Cardiac fibroblast (primary cell): ENCODE measurements at regions not wholly inside any gene's neighbourhood (a gene's known extent, or its start where the extent isn't known, plus 50 kb on each side); places are given as distances from the start of the nearest gene placed in this dataset.

ENCODE experiments used
- DNase-seq, 2 donors: peaks; one replicate each; pipeline versions ENCODE4 v3.0.0 to v3.0.0-alpha.2; 2010; ENCODE audit warnings: low read depth in 2 of 2
- H3K4me3 ChIP-seq, 2 donors: replicated peaks in 1 of 2; 1 replicate in 1 of 2; 2 replicates in 1 of 2; pipeline ENCODE4 v1.5.1; 2011; ENCODE audit warnings: low read depth in 2 of 2, low read length in 2 of 2, mild to moderate bottlenecking in 2 of 2, moderate library complexity in 1 of 2
- TF ChIP-seq, protein P1 (sequence below): IDR thresholded peaks from one replicate; pipeline ENCODE4 v1.5.1; 2011; ENCODE audit warnings: low read depth, mild to moderate bottlenecking, low read length, inconsistent platforms

DNA sequence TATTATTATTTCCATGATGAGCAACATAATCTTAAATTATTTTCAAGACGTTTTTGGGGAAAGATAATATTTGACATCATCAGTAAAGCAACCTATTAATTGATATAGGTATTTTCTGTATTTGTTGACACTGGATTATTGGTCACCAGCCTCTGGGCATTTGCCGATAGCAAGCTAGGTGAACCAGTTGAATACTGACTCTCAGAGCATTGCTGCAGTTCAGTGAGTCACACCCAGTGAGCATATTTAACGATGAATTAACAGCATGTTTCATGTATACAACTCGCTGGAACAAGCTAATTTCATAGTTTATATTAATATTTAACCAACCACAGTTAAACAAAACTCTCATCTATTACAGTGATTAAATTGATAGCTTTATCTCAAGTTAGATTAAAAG is 1006.0 kb upstream of the DIAPH2 start:
- TF ChIP-seq, protein P1, sequence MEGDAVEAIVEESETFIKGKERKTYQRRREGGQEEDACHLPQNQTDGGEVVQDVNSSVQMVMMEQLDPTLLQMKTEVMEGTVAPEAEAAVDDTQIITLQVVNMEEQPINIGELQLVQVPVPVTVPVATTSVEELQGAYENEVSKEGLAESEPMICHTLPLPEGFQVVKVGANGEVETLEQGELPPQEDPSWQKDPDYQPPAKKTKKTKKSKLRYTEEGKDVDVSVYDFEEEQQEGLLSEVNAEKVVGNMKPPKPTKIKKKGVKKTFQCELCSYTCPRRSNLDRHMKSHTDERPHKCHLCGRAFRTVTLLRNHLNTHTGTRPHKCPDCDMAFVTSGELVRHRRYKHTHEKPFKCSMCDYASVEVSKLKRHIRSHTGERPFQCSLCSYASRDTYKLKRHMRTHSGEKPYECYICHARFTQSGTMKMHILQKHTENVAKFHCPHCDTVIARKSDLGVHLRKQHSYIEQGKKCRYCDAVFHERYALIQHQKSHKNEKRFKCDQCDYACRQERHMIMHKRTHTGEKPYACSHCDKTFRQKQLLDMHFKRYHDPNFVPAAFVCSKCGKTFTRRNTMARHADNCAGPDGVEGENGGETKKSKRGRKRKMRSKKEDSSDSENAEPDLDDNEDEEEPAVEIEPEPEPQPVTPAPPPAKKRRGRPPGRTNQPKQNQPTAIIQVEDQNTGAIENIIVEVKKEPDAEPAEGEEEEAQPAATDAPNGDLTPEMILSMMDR, result no peak
- DNase-seq, result no peak
- H3K4me3 ChIP-seq, result no peak overlapping the region

DNA sequence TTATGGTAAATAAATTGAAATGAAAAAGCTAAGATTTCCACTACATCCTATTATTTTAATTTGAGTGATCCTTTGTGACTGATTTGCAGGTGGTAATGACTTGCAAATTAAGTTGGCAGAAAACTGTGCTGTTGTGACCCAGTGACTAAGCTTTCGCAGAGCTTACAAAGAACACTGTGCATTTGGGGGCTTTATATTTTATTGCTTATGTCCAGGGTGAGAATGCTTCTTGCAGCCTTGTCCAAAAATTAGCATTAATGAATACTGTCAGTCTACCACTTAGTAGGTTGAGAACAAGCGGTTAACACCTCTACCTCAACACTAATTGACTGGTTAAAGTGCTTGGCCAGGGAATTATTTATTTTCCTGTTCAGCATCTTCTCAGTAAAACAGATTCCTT is 991.3 kb upstream of the DIAPH2 start:
- no peak overlapping the region for H3K4me3 ChIP-seq
- no peak for DNase-seq
- TF ChIP-seq, protein P1, result no peak

DNA sequence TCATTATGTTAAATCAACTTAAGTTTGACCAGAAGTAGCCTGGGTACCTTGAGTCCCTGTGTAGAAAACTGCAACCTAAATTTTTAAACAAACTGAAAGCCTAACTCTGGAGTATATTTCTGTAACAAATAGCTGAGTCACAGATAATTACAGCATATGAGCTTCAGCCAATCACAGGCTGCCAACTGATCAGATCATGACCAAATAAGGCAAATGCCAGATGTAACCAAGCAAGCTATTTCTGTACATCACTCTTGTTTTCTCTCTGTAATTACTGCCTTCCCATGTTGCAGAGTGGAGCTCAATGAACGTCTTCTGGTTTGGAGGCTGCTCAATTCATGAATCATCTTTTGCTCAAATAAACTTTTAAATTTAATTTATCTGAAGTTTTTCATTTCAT is 980.9 kb upstream of the DIAPH2 start:
- DNase-seq, result peak in 1 of 2 donors; percentile 69
- H3K4me3 ChIP-seq, result no peak overlapping the region
- TF ChIP-seq, protein P1, result no peak

DNA sequence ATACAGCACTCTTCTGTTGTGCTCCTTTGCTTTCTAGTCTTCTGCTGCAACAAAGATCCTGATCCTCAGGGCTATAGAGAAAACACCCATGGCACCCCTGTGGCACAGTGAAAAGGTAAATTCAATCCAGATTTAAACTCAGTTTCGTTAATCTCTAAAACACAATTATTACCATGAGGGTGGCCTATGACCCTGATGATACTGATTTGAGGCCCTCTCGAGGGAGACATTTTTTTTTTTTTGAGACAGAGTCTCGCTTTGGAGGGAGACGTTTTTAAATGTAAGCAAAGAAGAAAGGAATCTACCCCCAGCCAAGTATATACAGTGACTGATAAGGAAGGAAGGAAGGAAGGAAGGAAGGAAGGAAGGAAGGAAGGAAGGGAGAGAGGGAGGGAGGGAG is 967.8 kb upstream of the DIAPH2 start:
- no peak overlapping the region for H3K4me3 ChIP-seq
- TF ChIP-seq, protein P1, result no peak
- no peak for DNase-seq

DNA sequence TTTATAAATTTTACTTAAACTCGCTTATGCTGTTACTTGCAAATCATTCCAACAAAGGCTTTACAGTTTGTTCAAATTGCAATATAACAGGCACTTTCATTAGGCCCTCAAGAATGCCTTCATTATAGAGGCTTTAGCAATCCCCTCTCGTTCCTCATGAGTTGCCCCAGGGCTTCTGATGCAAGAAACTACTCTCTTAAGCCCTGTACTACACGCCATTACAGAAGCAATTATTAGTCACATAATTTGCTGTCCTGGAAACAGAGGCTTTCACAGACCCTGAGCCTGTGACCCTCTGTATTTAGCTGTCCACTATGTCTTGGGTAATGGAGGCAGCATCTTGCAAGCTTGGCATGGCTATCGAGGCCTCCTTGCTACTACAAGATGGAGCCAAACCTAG is 965.9 kb upstream of the DIAPH2 start:
- no peak for DNase-seq
- TF ChIP-seq, protein P1, result no peak
- no peak overlapping the region for H3K4me3 ChIP-seq

DNA sequence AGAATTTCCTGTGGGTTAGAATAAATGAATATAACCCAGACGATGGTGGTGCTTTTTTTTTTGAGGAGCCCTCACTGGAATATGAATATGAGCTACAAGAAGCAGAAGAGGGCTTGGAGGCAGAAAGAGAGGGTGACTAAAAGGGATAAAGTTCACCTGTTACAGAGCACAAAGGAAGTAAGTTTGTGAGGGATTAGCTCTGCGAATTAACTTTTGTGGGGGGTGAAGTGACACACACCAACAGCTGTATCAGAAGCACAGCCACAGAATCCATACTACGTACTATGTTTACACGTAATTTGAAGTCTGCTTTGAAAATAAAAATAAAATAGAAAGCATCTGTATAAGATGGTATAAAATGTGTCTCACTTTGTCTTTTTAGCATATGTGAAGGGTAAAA is 963.6 kb upstream of the DIAPH2 start:
- TF ChIP-seq, protein P1, result no peak
- no peak for DNase-seq

DNA sequence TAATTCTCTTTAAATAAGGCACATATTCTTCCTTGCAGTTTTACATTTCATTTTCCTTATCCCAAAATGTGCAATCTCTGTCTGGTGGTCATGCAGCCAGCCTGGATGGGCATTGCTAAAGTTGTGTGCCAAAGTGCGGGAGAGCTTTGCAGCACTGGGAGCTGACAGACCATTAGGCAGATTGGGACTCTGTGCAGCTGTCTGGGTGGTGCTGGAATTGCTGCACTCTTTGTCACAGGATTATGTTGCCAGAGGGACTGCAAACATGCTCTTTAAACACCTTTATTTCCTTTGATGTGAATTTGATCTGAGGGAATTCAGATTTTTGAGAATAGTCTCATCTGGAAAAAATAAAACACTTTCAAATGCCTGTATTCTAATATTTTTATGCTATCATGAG is 956.2 kb upstream of the DIAPH2 start:
- no peak overlapping the region for H3K4me3 ChIP-seq
- DNase-seq, result no peak
- TF ChIP-seq, protein P1, result no peak

More for the DNA sequence above, 963.6 kb upstream of the DIAPH2 start:
- H3K4me3 ChIP-seq, result no peak overlapping the region
